ENCODE measurements at regions not wholly inside any gene's neighbourhood (a gene's known extent, or its start where the extent isn't known, plus 50 kb on each side); places are given as distances from the start of the nearest gene placed in this dataset.

GRCh38 chr5:39979-40583, 51.9 kb upstream of the PLEKHG4B start:
- TF ChIP-seq, protein P1, sequence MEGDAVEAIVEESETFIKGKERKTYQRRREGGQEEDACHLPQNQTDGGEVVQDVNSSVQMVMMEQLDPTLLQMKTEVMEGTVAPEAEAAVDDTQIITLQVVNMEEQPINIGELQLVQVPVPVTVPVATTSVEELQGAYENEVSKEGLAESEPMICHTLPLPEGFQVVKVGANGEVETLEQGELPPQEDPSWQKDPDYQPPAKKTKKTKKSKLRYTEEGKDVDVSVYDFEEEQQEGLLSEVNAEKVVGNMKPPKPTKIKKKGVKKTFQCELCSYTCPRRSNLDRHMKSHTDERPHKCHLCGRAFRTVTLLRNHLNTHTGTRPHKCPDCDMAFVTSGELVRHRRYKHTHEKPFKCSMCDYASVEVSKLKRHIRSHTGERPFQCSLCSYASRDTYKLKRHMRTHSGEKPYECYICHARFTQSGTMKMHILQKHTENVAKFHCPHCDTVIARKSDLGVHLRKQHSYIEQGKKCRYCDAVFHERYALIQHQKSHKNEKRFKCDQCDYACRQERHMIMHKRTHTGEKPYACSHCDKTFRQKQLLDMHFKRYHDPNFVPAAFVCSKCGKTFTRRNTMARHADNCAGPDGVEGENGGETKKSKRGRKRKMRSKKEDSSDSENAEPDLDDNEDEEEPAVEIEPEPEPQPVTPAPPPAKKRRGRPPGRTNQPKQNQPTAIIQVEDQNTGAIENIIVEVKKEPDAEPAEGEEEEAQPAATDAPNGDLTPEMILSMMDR (IDR thresholded peaks at IDR 0.05), result no peak
- TF ChIP-seq POLR2AphosphoS5 (IDR thresholded peaks at IDR 0.05), result no peak
- no peak for TF ChIP-seq EP300 (IDR thresholded peaks at IDR 0.05)
- TF ChIP-seq POLR2A (IDR thresholded peaks at IDR 0.05), result no peak
